ACC112 (cell line): ENCODE measurements at regions not wholly inside any gene's neighbourhood (a gene's known extent, or its start where the extent isn't known, plus 50 kb on each side); places are given as distances from the start of the nearest gene placed in this dataset.

ENCODE experiments used
- H2AFZ ChIP-seq: fragments of 200-600 bp; sonication (generic); one replicate; pipeline ENCODE4 v1.6.0; 2017; ENCODE audit warnings: antibody characterized with exemption, low read length; ENCODE audit not compliant: unreplicated experiment
- H3K27ac ChIP-seq: fragments of 200-600 bp; sonication (generic); 2 replicates; pipeline ENCODE4 v1.5.1; 2014; ENCODE audit warnings: low read depth, mild to moderate bottlenecking, antibody characterized with exemption, low read length, moderate library complexity
- H3K27me3 ChIP-seq: fragments of 200-600 bp; sonication (generic); 2 replicates; pipeline ENCODE4 v1.6.1; 2014; ENCODE audit warnings: mild to moderate bottlenecking, antibody characterized with exemption, low read length, moderate library complexity, mixed read lengths; ENCODE audit not compliant: insufficient read depth
- H3K36me3 ChIP-seq: fragments of 200-600 bp; sonication (generic); 2 replicates; pipeline ENCODE4 v1.6.1; 2016; ENCODE audit warnings: mild to moderate bottlenecking, antibody characterized with exemption, low read length, moderate library complexity, mixed read lengths; ENCODE audit not compliant: insufficient read depth
- H3K4me1 ChIP-seq: fragments of 200-600 bp; sonication (generic); one replicate; pipeline ENCODE4 v1.6.1; 2016; ENCODE audit warnings: low read length, mixed read lengths; ENCODE audit not compliant: insufficient read depth, unreplicated experiment, control insufficient read depth
- H3K4me3 ChIP-seq: fragments of 200-600 bp; sonication (generic); 2 replicates; pipeline ENCODE4 v1.5.1; 2014; ENCODE audit warnings: mild to moderate bottlenecking, low read depth, low read length
- H3K79me2 ChIP-seq: fragments of 200-600 bp; sonication (generic); one replicate; pipeline ENCODE4 v1.6.0; 2016; ENCODE audit warnings: low read length; ENCODE audit not compliant: control insufficient read depth, unreplicated experiment, insufficient read depth

GRCh38 chr3:102529452-102529851 lies 94.6 kb downstream of the ZPLD1 start:
- H3K4me3 ChIP-seq = no peak overlapping the region
- no peak overlapping the region for H2AFZ ChIP-seq
- no peaks in the 10 kb centered on the region for H3K4me1 ChIP-seq
- H3K79me2 ChIP-seq = no peaks in the 10 kb centered on the region
- H3K27me3 ChIP-seq = peaks cover 37% of the 10 kb centered on the region
- H3K27ac ChIP-seq = no peak overlapping the region
- no peaks in the 10 kb centered on the region for H3K36me3 ChIP-seq

GRCh38 chr3:102530415-102531181 lies 95.8 kb downstream of the ZPLD1 start:
- H2AFZ ChIP-seq = no peak overlapping the region
- no peaks in the 10 kb centered on the region for H3K79me2 ChIP-seq
- no peak overlapping the region for H3K4me3 ChIP-seq
- H3K4me1 ChIP-seq = no peaks in the 10 kb centered on the region
- H3K27ac ChIP-seq = no peak overlapping the region
- no peaks in the 10 kb centered on the region for H3K36me3 ChIP-seq
- H3K27me3 ChIP-seq = peaks cover 33% of the 10 kb centered on the region

DNA sequence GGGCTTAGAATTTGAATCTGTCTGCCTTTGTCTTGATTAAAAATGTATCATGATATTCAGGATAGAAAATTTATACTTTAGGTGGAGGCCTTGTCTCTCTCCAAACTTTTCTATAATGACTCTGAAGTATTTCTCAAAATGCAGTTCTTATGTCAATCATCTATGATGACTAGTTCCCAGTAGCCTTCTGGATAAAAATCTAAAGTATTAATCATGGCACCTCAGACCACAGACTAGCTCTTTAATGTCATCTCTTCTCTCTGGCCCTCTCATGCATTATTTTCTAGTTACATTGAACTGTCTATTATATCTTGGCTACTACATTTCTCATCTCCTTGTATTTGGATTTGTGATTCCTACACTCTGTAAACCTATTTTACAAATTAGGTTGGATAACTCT lies 96.9 kb downstream of the ZPLD1 start:
- no peak overlapping the region for H3K27ac ChIP-seq
- H2AFZ ChIP-seq = no peak overlapping the region
- peaks cover 26% of the 10 kb centered on the region for H3K27me3 ChIP-seq
- no peaks in the 10 kb centered on the region for H3K4me1 ChIP-seq
- no peaks in the 10 kb centered on the region for H3K79me2 ChIP-seq
- H3K36me3 ChIP-seq = no peaks in the 10 kb centered on the region
- H3K4me3 ChIP-seq = no peak overlapping the region

DNA sequence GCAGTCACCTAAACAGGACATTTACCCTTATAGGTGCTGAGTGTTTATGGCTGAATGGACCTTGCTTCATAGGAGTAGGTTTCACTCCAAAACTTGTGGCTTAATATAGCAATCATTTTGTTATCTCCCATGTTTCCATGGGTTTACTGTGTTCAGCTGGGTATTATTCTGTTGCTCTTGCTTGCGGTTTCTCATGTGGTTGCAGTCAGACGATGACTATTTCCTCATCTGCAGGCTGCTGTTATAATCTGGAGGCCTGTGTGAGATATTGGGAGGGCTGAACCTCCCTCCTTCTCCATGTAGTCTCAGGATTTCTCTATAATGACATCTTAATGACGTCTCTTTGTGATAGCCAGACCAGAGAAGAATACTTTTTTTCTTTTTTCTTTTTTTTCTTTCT lies 98.1 kb downstream of the ZPLD1 start:
- no peaks in the 10 kb centered on the region for H3K36me3 ChIP-seq
- H3K79me2 ChIP-seq = no peaks in the 10 kb centered on the region
- no peaks in the 10 kb centered on the region for H3K4me1 ChIP-seq
- peaks cover 24% of the 10 kb centered on the region for H3K27me3 ChIP-seq
- no peak overlapping the region for H3K4me3 ChIP-seq
- no peak overlapping the region for H3K27ac ChIP-seq
- no peak overlapping the region for H2AFZ ChIP-seq

- Histone ChIP-seq H3K36me3 (no peaks in the 10 kb centered on the region), H2AFZ (no peak overlapping the region), H3K4me3 (no peak overlapping the region), H3K27me3 (peaks cover 31% of the 10 kb centered on the region), H3K27ac (no peak overlapping the region), H3K79me2 (no peaks in the 10 kb centered on the region), H3K4me1 (no peaks in the 10 kb centered on the region)
Observed at GRCh38 chr3:102533784-102534183, 99.0 kb downstream of the ZPLD1 start.

DNA sequence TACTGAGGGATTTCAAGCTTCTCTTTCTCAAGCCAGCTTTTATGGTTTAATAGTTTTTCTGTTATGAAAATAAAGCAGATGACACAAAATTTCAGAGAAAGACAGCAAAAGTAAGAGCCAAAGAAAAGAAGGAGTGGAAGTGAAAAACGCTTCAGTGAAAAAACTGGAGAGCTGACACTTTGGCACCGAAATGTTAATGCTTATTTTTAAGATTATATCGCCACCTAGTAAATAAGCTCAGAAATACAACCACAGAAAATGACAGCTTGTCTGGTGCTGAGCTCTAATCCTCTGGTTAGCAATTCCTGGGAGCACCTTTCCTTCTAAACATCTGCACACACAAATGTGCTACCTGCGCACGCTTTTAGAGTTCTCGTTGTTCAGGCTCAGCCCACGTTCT lies 101.6 kb downstream of the ZPLD1 start:
- no peak overlapping the region for H3K4me3 ChIP-seq
- H3K36me3 ChIP-seq = no peaks in the 10 kb centered on the region
- peaks cover 48% of the 10 kb centered on the region for H3K27me3 ChIP-seq
- no peaks in the 10 kb centered on the region for H3K4me1 ChIP-seq
- H2AFZ ChIP-seq = no peak overlapping the region
- no peaks in the 10 kb centered on the region for H3K79me2 ChIP-seq
- H3K27ac ChIP-seq = no peak overlapping the region

DNA sequence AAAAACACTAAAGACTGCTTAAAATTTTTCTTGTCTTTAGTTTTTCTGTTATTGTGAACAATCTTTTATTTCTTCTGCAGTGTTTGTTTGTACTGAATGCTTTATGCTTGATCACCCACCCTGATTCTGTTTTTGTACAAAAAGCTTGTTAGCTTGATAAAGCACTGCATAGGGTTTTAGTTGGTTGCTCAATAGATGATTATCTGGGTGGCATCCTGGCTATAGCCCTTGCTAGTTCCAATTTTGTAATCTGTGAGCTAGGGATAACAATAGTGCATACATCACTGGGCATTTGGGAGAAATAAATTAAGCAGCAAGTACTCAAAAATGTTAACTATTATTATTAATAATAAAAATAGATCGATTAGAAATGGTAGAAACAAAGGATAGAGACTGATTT lies 102.3 kb downstream of the ZPLD1 start:
- no peaks in the 10 kb centered on the region for H3K79me2 ChIP-seq
- no peak overlapping the region for H3K27ac ChIP-seq
- H3K36me3 ChIP-seq = no peaks in the 10 kb centered on the region
- H3K4me3 ChIP-seq = no peak overlapping the region
- H3K4me1 ChIP-seq = no peaks in the 10 kb centered on the region
- H3K27me3 ChIP-seq = peaks cover 50% of the 10 kb centered on the region
- no peak overlapping the region for H2AFZ ChIP-seq

GRCh38 chr3:102544741-102545140 lies 109.9 kb downstream of the ZPLD1 start:
- no peak overlapping the region for H2AFZ ChIP-seq
- H3K4me1 ChIP-seq = no peaks in the 10 kb centered on the region
- H3K27ac ChIP-seq = no peak overlapping the region
- no peaks in the 10 kb centered on the region for H3K36me3 ChIP-seq
- no peaks in the 10 kb centered on the region for H3K79me2 ChIP-seq
- H3K27me3 ChIP-seq = peaks cover 56% of the 10 kb centered on the region
- no peak overlapping the region for H3K4me3 ChIP-seq

DNA sequence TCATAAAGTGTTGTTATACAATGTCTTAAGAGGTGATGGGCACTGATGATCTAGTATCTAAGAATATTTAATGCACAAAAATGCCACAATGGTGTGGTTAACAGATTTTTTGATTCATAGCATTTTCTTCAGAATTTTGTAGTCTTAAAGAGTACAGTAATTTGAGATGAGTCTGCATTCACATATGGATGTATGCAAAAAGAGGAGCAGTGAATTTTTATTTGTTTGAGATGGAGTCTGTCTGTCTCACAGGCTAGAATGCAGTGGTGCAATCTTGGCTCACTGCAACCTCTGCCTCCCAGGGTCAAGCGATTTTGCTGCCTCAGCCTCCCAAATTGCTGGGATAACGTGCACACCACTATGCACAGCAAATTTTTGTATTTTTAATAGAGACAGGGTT lies 110.5 kb downstream of the ZPLD1 start:
- Histone ChIP-seq H3K27me3 (peaks cover 53% of the 10 kb centered on the region), H3K4me3 (no peak overlapping the region), H3K4me1 (no peaks in the 10 kb centered on the region), H3K79me2 (no peaks in the 10 kb centered on the region), H3K27ac (no peak overlapping the region), H3K36me3 (no peaks in the 10 kb centered on the region), H2AFZ (no peak overlapping the region)

GRCh38 chr3:102553876-102554275 lies 119.1 kb downstream of the ZPLD1 start:
- Histone ChIP-seq H3K4me1 (no peaks in the 10 kb centered on the region), H3K36me3 (no peaks in the 10 kb centered on the region), H3K4me3 (no peak overlapping the region), H2AFZ (no peak overlapping the region), H3K79me2 (no peaks in the 10 kb centered on the region), H3K27ac (no peak overlapping the region), H3K27me3 (peaks cover 14% of the 10 kb centered on the region; the same call in 1 of the 2 replicates)

- Histone ChIP-seq H3K79me2 (no peaks in the 10 kb centered on the region), H3K27me3 (no peaks in the 10 kb centered on the region), H2AFZ (no peak overlapping the region), H3K36me3 (no peaks in the 10 kb centered on the region), H3K4me3 (no peak overlapping the region), H3K27ac (no peak overlapping the region), H3K4me1 (no peaks in the 10 kb centered on the region)
Observed at GRCh38 chr3:102570511-102570910, 135.7 kb downstream of the ZPLD1 start.
